ENCODE measurements at regions not wholly inside any gene's neighbourhood (a gene's known extent, or its start where the extent isn't known, plus 50 kb on each side); places are given as distances from the start of the nearest gene placed in this dataset.

DNA sequence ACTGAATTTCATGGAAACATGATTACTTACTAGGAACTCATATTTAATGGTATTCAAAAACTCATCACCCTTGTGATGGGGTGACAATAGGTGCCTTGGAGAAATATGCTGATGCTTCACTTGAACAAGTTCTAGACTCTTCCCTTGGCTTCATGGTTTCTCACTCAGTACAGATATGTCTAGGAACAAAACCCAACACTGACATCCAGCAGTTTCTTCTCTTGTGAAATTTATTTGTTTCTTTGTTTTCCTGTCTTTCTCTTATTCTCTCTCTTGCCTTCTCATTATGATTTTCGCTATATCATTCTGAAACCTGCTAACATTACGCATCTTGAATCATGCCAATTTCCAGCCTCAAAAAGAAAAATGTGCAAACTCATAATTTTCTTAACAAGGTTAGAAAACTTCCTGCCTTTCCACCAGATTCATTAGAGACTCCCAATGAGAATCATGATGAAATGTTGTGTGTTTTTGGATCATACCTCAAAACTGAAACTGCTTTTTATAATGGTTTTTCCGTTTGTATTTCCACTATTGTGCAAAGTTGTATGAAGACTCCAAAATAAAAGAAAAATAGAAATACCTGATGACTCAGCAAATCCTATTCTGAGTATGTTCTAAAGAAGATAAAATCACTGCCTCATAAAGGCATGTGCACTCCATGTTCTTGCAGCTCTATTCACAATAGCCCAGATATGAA is 1021.5 kb downstream of the TMEM121 start:
- TF ChIP-seq, protein P1, sequence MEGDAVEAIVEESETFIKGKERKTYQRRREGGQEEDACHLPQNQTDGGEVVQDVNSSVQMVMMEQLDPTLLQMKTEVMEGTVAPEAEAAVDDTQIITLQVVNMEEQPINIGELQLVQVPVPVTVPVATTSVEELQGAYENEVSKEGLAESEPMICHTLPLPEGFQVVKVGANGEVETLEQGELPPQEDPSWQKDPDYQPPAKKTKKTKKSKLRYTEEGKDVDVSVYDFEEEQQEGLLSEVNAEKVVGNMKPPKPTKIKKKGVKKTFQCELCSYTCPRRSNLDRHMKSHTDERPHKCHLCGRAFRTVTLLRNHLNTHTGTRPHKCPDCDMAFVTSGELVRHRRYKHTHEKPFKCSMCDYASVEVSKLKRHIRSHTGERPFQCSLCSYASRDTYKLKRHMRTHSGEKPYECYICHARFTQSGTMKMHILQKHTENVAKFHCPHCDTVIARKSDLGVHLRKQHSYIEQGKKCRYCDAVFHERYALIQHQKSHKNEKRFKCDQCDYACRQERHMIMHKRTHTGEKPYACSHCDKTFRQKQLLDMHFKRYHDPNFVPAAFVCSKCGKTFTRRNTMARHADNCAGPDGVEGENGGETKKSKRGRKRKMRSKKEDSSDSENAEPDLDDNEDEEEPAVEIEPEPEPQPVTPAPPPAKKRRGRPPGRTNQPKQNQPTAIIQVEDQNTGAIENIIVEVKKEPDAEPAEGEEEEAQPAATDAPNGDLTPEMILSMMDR (conservative IDR thresholded peaks at IDR 0.05 in 1 of 2, IDR thresholded peaks at IDR 0.05 in 1 of 2; ENCODE audit: low read depth in 1 of 2, low read length in 2 of 2): no peak
- no peak for TF ChIP-seq EZH2 (IDR thresholded peaks at IDR 0.05; ENCODE audit: low read length, missing control alignments)
